ENCODE measurements at regions not wholly inside any gene's neighbourhood (a gene's known extent, or its start where the extent isn't known, plus 50 kb on each side); places are given as distances from the start of the nearest gene placed in this dataset.

- ATAC-seq (no peak), DNase-seq (ENCODE audit: low read depth, low spot score) (no peak)
- no peak overlapping the region for H3K4me3 ChIP-seq (ENCODE audit: low read depth in 2 of 2, low read length in 2 of 2)
- no peaks in the 10 kb centered on the region for H3K4me1 ChIP-seq (ENCODE audit: control insufficient read depth, insufficient read depth, low read length)
- BruUV-seq (replicated peaks) = no TSS peak
- H3K36me3 ChIP-seq (ENCODE audit: control insufficient read depth, insufficient read depth, low read length) = no peaks in the 10 kb centered on the region
- in situ Hi-C loops (cut with HindIII; ENCODE audit: low pct_unique_long_range_greater_than_20kb, low sequenced_read_pairs) (no loop called here), intact Hi-C loops (cut with micrococcal nuclease; ENCODE audit: unreplicated experiment) (no loop called here)
- no peaks in the 10 kb centered on the region for H3K27me3 ChIP-seq (ENCODE audit: control insufficient read depth, insufficient read depth, low read length)
- H3K27ac ChIP-seq (ENCODE audit: low read length) = no peak overlapping the region
- ChIA-PET POLR2A (no interaction called here), CTCF (no interaction called here)
- TF ChIP-seq TCF7L2 (IDR thresholded peaks at IDR 0.05; ENCODE audit: low read depth, low read length) (no peak), SIN3A (IDR thresholded peaks at IDR 0.05; ENCODE audit: borderline replicate concordance, insufficient read depth, low read depth, low read length) (no peak), REST (IDR thresholded peaks at IDR 0.05; ENCODE audit: insufficient read depth in 1 of 2, low read depth in 2 of 2, low read length in 1 of 2) (no peak), CTCF (IDR thresholded peaks at IDR 0.05) (no peak), POLR2AphosphoS5 (IDR thresholded peaks at IDR 0.05; ENCODE audit: low read depth, low read length) (no peak)
- no peaks in the 10 kb centered on the region; the same call in 1 of the 2 replicates for H3K9me3 ChIP-seq (ENCODE audit: control insufficient read depth, insufficient read depth, low read depth, low read length)
These were observed 445.0 kb upstream of the TGFBR2 start for GRCh38 chr3:30161375-30161774.

- ChIA-PET POLR2A (no interaction called here), CTCF (no interaction called here)
- TF ChIP-seq REST (IDR thresholded peaks at IDR 0.05; ENCODE audit: insufficient read depth in 1 of 2, low read depth in 2 of 2, low read length in 1 of 2) = no peak
- no peak for TF ChIP-seq SIN3A (IDR thresholded peaks at IDR 0.05; ENCODE audit: borderline replicate concordance, insufficient read depth, low read depth, low read length)
- no peak for TF ChIP-seq POLR2AphosphoS5 (IDR thresholded peaks at IDR 0.05; ENCODE audit: low read depth, low read length)
- TF ChIP-seq TCF7L2 (IDR thresholded peaks at IDR 0.05; ENCODE audit: low read depth, low read length) = no peak
- no peaks in the 10 kb centered on the region for H3K4me1 ChIP-seq (ENCODE audit: control insufficient read depth, insufficient read depth, low read length)
- H3K27ac ChIP-seq (ENCODE audit: low read length) = no peak overlapping the region
- DNase-seq (ENCODE audit: low read depth, low spot score) = no peak
- H3K27me3 ChIP-seq (ENCODE audit: control insufficient read depth, insufficient read depth, low read length) = no peaks in the 10 kb centered on the region
- no peak for ATAC-seq
- no TSS peak for BruUV-seq (replicated peaks)
- in situ Hi-C loops (cut with HindIII; ENCODE audit: low pct_unique_long_range_greater_than_20kb, low sequenced_read_pairs) = no loop called here
- H3K4me3 ChIP-seq (ENCODE audit: low read depth in 2 of 2, low read length in 2 of 2) = no peak overlapping the region
- H3K36me3 ChIP-seq (ENCODE audit: control insufficient read depth, insufficient read depth, low read length) = no peaks in the 10 kb centered on the region
- H3K9me3 ChIP-seq (ENCODE audit: control insufficient read depth, insufficient read depth, low read depth, low read length) = no peaks in the 10 kb centered on the region; the same call in 1 of the 2 replicates
- intact Hi-C loops (cut with micrococcal nuclease; ENCODE audit: unreplicated experiment) = no loop called here
These were observed 443.8 kb upstream of the TGFBR2 start for GRCh38 chr3:30162579-30162978.

All from Panc1 (cell line).